Right hindlimb (tissue), 1 donor: ENCODE measurements at regions not wholly inside any gene's neighbourhood (a gene's known extent, or its start where the extent isn't known, plus 50 kb on each side); places are given as distances from the start of the nearest gene placed in this dataset.

Source experiments
- DNase-seq: peaks from one replicate; pipeline ENCODE4 v3.0.0-alpha.2; 2018

DNA sequence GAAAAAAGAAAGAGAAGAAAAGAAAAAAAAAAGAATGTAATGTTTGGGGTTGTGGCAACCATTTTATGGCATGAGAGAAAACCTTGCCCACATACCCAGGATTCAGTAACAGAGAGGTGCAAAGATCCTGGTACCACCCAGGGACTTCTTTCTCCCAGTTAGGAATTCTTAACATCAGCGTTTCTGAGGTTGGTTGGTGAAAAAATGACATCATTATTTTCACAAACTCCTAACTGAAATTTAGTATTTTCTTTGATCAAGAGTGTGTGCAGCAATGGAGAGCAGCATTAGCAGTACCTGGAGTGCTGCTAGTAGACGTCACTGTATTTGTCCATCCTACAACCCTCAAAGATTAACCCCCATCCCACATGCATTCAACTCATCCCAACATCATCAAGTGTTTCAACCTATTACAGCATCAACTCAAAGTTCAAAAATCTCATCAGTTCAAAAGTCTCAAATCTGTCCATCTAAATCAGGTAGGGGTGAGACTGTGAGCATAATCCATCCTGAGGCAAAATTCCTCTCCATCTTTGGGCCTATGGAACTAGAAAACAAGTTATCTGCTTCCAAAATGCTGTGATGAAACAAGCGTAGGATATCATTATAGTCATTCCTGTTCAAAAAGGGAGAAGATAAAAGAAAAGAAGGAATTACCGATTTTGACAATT, 60.1 kb upstream of the MSX2 start:
- no peak for DNase-seq

DNA sequence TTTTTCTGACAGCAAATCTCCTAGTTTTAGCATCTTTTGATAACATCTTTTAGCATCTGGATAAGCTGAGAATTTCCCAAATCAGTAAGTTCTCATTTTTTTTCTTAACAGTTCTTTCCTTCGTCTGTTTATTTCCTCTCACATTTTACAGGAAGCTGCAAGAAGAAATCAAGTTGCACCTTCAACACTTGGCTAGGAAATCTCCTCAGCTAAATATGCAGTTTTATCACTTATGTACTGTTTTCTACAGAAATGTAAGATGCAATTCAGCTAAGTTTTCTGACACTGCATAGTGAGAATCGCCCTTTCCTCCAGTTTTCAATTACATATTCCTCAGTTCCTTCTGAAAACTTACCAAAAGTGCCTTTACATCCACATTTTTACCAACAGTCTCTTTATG, 59.0 kb upstream of the MSX2 start:
- no peak for DNase-seq

DNA sequence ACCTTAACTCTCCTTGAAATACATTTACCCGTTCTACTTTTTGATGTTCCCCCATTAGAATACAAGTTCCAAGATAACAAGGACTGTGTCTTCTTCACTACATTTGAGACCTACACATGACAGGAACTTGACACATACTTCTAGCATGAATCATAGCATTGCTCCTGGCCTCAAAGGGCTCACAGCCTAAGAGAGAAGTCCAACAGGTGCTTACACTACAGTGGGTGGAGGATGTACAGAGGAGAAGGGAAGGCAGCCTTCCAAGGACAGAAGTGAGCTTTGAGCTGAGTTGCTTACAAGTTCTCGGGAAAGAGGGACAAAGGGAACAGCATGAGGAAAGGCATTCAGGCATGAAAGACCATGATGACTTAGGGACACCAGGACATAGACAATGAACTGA, 56.9 kb upstream of the MSX2 start:
- DNase-seq: no peak

DNA sequence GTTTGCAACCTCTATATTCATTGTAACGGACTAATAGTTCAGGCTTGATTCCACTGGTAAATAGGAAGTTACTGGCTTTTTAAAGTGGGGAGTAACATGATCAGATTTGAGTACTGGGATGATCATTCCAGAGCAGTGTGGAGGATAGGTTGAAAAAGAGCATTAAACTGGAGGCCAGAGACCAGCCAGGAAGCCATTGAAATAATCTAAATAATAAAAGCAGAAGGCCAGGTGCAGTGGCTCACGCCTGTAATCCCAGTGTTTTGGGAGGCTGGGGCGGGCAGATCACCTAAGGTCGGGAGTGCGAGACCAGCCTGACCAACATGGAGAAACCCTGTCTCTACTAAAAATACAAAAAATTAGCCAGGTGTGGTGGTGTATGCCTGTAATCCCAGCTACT, 56.0 kb upstream of the MSX2 start:
- no peak for DNase-seq
